OCI-LY3 (cell line): ENCODE measurements at regions not wholly inside any gene's neighbourhood (a gene's known extent, or its start where the extent isn't known, plus 50 kb on each side); places are given as distances from the start of the nearest gene placed in this dataset.

Source experiments
- H2AFZ ChIP-seq: fragments of 200-600, 300-600 bp; shearing (Covaris generic); 2 replicates; pipeline ENCODE4 v1.6.0; 2014; ENCODE audit warnings: antibody characterized with exemption, low read depth, low read length
- H3K27ac ChIP-seq: fragments of 200-600, 300-600 bp; sonication (generic); 2 replicates; pipeline ENCODE4 v1.5.1; 2014; ENCODE audit warnings: mild to moderate bottlenecking, low read length, moderate library complexity, mixed read lengths
- H3K27me3 ChIP-seq: fragments of 200-600, 300-600 bp; sonication (generic); 2 replicates; pipeline ENCODE4 v1.6.1; 2014; ENCODE audit warnings: low read depth, low read length, mixed read lengths
- H3K36me3 ChIP-seq: fragments of 200-600, 300-600 bp; sonication (generic); replicated peaks from 2 replicates; pipeline ENCODE3; 2014; ENCODE audit warnings: low read depth, low read length, mixed read lengths
- H3K4me1 ChIP-seq: fragments of 300-600, 200-600 bp; sonication (generic); 2 replicates; pipeline ENCODE4 v1.6.1; 2014; ENCODE audit warnings: low read length, mixed read lengths
- H3K4me2 ChIP-seq: fragments of 200-600, 300-600 bp; sonication (generic); 2 replicates; pipeline ENCODE4 v1.6.1; 2014; ENCODE audit warnings: low read length, mixed read lengths
- H3K4me3 ChIP-seq: fragments of 300-600, 200-600 bp; sonication (generic); 2 replicates; pipeline ENCODE4 v1.5.1; 2014; ENCODE audit warnings: antibody characterized with exemption, mild to moderate bottlenecking, low read length, moderate library complexity
- H3K79me2 ChIP-seq: fragments of 300-600, 200-600 bp; shearing (Covaris generic); 2 replicates; pipeline ENCODE4 v1.6.1; 2014; ENCODE audit warnings: mild to moderate bottlenecking, low read length, mixed read lengths
- H3K9ac ChIP-seq: fragments of 300-600, 200-600 bp; shearing (Covaris generic); 2 replicates; pipeline ENCODE4 v1.6.0; 2014; ENCODE audit warnings: mild to moderate bottlenecking, low read length, moderate library complexity
- H3K9me3 ChIP-seq: fragments of 200-600, 300-600 bp; shearing (Covaris generic); 2 replicates; pipeline ENCODE4 v1.6.1; 2014; ENCODE audit warnings: low read length, mixed read lengths; ENCODE audit not compliant: insufficient read depth
- H4K20me1 ChIP-seq: fragments of 200-600, 300-600 bp; sonication (generic); 2 replicates; pipeline ENCODE4 v1.6.1; 2016; ENCODE audit warnings: low read length, mixed read lengths; ENCODE audit not compliant: insufficient read depth
- CTCF ChIP-seq: fragments of 200-600, 300-600 bp; sonication (generic); IDR thresholded peaks from 2 replicates; pipeline ENCODE4 v1.5.1; 2014; ENCODE audit warnings: antibody characterized with exemption, low read length, low read depth
- EZH2phosphoT487 ChIP-seq: fragments of 200-600 bp; shearing (Covaris generic); IDR thresholded peaks from 2 replicates; pipeline ENCODE4 v1.6.1; 2018; ENCODE audit warnings: antibody characterized with exemption, mixed run types, low read depth

GRCh38 chrX:46218373-46218772 lies 326.8 kb downstream of the ZNF674 start:
- no peaks in the 10 kb centered on the region for H3K27me3 ChIP-seq
- no peak overlapping the region for H3K9ac ChIP-seq
- no peak overlapping the region for H3K4me3 ChIP-seq
- no peaks in the 10 kb centered on the region for H3K36me3 ChIP-seq
- TF ChIP-seq CTCF, result no peak
- no peaks in the 10 kb centered on the region for H3K79me2 ChIP-seq
- no peaks in the 10 kb centered on the region for H3K4me1 ChIP-seq
- H3K4me2 ChIP-seq, result no peak overlapping the region
- no peak overlapping the region for H3K27ac ChIP-seq
- H2AFZ ChIP-seq, result no peak overlapping the region
- no peaks in the 10 kb centered on the region for H4K20me1 ChIP-seq
- H3K9me3 ChIP-seq, result no peaks in the 10 kb centered on the region

- no peak overlapping the region for H2AFZ ChIP-seq
- TF ChIP-seq CTCF (no peak), EZH2phosphoT487 (no peak)
- no peaks in the 10 kb centered on the region for H4K20me1 ChIP-seq
- no peaks in the 10 kb centered on the region for H3K36me3 ChIP-seq
- H3K9me3 ChIP-seq, result no peaks in the 10 kb centered on the region
- H3K4me1 ChIP-seq, result no peaks in the 10 kb centered on the region
- H3K79me2 ChIP-seq, result no peaks in the 10 kb centered on the region
- no peaks in the 10 kb centered on the region for H3K27me3 ChIP-seq
- no peak overlapping the region for H3K27ac ChIP-seq
- H3K4me2 ChIP-seq, result no peak overlapping the region
- no peak overlapping the region for H3K9ac ChIP-seq
- no peak overlapping the region for H3K4me3 ChIP-seq
Observed at GRCh38 chrX:46216406-46216805, 328.8 kb downstream of the ZNF674 start.

GRCh38 chrX:46211079-46211478 lies 334.1 kb downstream of the ZNF674 start:
- Histone ChIP-seq H3K9ac (no peak overlapping the region), H3K36me3 (no peaks in the 10 kb centered on the region), H3K79me2 (no peaks in the 10 kb centered on the region), H3K9me3 (no peaks in the 10 kb centered on the region), H3K4me1 (no peaks in the 10 kb centered on the region), H3K27ac (no peak overlapping the region), H3K4me3 (no peak overlapping the region), H3K27me3 (no peaks in the 10 kb centered on the region), H3K4me2 (no peak overlapping the region), H4K20me1 (no peaks in the 10 kb centered on the region), H2AFZ (no peak overlapping the region)
- TF ChIP-seq CTCF (no peak), EZH2phosphoT487 (no peak)

- Histone ChIP-seq H3K9ac (no peak overlapping the region), H3K4me2 (no peak overlapping the region), H3K4me3 (no peak overlapping the region), H3K27me3 (no peaks in the 10 kb centered on the region), H3K79me2 (no peaks in the 10 kb centered on the region), H3K36me3 (no peaks in the 10 kb centered on the region), H4K20me1 (no peaks in the 10 kb centered on the region), H3K27ac (no peak overlapping the region), H3K4me1 (no peaks in the 10 kb centered on the region), H2AFZ (no peak overlapping the region), H3K9me3 (no peaks in the 10 kb centered on the region)
- TF ChIP-seq CTCF (no peak), EZH2phosphoT487 (no peak)
Observed at GRCh38 chrX:46209768-46210167, 335.5 kb downstream of the ZNF674 start.
